ACC112 (cell line): ENCODE measurements at regions not wholly inside any gene's neighbourhood (a gene's known extent, or its start where the extent isn't known, plus 50 kb on each side); places are given as distances from the start of the nearest gene placed in this dataset.

ENCODE experiments used
- H2AFZ ChIP-seq: fragments of 200-600 bp; sonication (generic); one replicate; pipeline ENCODE4 v1.6.0; 2017; ENCODE audit warnings: antibody characterized with exemption, low read length; ENCODE audit not compliant: unreplicated experiment
- H3K27ac ChIP-seq: fragments of 200-600 bp; sonication (generic); 2 replicates; pipeline ENCODE4 v1.5.1; 2014; ENCODE audit warnings: low read depth, mild to moderate bottlenecking, antibody characterized with exemption, low read length, moderate library complexity
- H3K27me3 ChIP-seq: fragments of 200-600 bp; sonication (generic); 2 replicates; pipeline ENCODE4 v1.6.1; 2014; ENCODE audit warnings: mild to moderate bottlenecking, antibody characterized with exemption, low read length, moderate library complexity, mixed read lengths; ENCODE audit not compliant: insufficient read depth
- H3K36me3 ChIP-seq: fragments of 200-600 bp; sonication (generic); 2 replicates; pipeline ENCODE4 v1.6.1; 2016; ENCODE audit warnings: mild to moderate bottlenecking, antibody characterized with exemption, low read length, moderate library complexity, mixed read lengths; ENCODE audit not compliant: insufficient read depth
- H3K4me1 ChIP-seq: fragments of 200-600 bp; sonication (generic); one replicate; pipeline ENCODE4 v1.6.1; 2016; ENCODE audit warnings: low read length, mixed read lengths; ENCODE audit not compliant: insufficient read depth, unreplicated experiment, control insufficient read depth
- H3K4me3 ChIP-seq: fragments of 200-600 bp; sonication (generic); 2 replicates; pipeline ENCODE4 v1.5.1; 2014; ENCODE audit warnings: mild to moderate bottlenecking, low read depth, low read length
- H3K79me2 ChIP-seq: fragments of 200-600 bp; sonication (generic); one replicate; pipeline ENCODE4 v1.6.0; 2016; ENCODE audit warnings: low read length; ENCODE audit not compliant: control insufficient read depth, unreplicated experiment, insufficient read depth

DNA sequence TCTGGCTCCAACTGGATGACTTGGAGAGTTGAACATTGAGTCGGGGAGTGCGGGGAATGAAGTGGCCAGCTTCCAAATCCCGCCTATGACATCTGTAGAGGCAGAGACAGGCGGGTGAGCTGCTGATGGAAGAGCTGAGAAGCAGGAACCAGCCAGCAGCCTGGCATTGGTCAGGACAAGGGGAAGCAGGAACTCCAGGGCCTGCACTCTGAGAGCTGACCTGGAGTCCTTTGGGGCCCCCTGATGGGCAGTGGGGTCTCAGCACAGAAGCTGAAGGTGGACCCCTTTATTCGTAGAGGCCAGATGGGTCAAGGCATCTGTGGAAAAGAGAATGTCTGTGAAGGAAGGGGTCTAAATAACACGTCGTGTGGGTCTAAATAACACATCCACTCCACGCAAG lies 57.0 kb downstream of the SEC61G start:
- Histone ChIP-seq H3K27me3 (peaks cover 32% of the 10 kb centered on the region), H2AFZ (no peak overlapping the region), H3K36me3 (no peaks in the 10 kb centered on the region), H3K4me3 (no peak overlapping the region), H3K79me2 (no peaks in the 10 kb centered on the region), H3K4me1 (no peaks in the 10 kb centered on the region), H3K27ac (no peak overlapping the region)

DNA sequence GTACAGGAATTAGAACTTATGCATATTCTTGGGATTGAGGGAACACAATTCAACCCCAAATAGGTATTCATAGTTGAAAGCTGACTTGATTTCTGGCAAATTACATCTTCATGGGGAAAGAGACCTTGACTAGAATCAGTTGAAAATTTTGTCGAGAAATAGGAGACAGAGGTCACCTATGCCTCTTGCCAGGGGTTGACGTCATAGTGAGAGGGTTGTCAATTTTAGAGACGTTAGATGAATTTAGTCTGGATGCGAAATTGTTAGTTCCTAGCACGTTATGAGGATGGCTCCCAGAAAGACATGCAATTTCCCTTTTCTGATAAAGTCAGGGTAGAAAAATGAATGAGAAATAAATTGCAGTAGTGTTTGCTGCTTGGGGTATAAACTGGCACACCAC lies 59.3 kb downstream of the SEC61G start:
- H3K36me3 ChIP-seq: no peaks in the 10 kb centered on the region
- no peaks in the 10 kb centered on the region for H3K4me1 ChIP-seq
- H3K4me3 ChIP-seq: no peak overlapping the region
- H3K79me2 ChIP-seq: no peaks in the 10 kb centered on the region
- H3K27me3 ChIP-seq: peaks cover 32% of the 10 kb centered on the region
- no peak overlapping the region for H2AFZ ChIP-seq
- no peak overlapping the region for H3K27ac ChIP-seq

DNA sequence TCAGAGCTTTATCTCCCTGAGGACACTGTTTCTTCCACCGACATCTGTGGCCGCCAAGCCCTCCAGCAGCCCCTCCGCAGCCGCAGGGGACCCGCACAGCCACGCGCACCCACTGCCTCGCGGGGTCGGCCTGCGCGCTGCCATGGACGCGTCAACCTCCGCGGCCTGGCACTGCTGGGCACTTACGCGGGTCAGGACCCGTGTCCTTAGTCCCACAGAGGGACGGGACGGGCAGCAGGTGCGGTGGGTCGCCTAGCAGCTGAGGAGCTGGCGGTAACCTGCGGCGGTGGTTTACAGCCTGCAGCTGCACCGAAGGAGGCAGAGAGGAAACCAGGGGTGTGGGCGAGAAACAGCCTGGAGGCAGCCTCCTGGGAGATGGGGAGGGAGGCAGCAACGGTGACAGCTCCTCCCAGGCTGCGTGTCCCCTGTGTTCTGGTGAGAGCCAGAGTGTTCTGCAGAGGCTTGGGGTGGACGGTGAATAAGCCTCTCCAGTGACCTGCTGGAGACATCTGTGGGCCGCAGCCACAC lies 61.3 kb downstream of the SEC61G start:
- Histone ChIP-seq H3K4me1 (no peaks in the 10 kb centered on the region), H3K27me3 (peaks cover 27% of the 10 kb centered on the region), H2AFZ (no peak overlapping the region), H3K79me2 (no peaks in the 10 kb centered on the region), H3K27ac (no peak overlapping the region), H3K36me3 (no peaks in the 10 kb centered on the region), H3K4me3 (no peak overlapping the region)

DNA sequence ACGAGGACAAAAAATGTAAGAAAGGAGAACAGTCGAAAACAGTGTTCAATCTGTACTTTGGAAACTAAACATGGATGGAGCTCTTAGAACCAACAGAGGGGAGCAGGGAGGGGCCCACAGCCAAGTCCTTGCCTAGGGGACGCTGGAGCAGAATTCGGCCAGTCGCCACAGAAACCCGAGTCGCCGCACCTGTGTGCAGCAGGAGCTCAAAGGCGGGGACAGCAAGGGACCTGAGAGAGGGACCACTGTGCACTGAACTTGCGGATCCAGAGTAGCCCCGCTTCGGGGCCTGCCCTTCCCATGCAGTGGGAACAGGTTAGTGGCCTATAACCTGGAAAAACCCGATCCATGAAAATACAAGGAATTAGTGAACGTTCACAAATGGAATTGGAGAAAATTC lies 68.1 kb downstream of the SEC61G start:
- H2AFZ ChIP-seq: no peak overlapping the region
- H3K79me2 ChIP-seq: no peaks in the 10 kb centered on the region
- H3K4me3 ChIP-seq: no peak overlapping the region
- no peaks in the 10 kb centered on the region for H3K36me3 ChIP-seq
- H3K27me3 ChIP-seq: peaks cover 32% of the 10 kb centered on the region
- no peaks in the 10 kb centered on the region for H3K4me1 ChIP-seq
- no peak overlapping the region for H3K27ac ChIP-seq

DNA sequence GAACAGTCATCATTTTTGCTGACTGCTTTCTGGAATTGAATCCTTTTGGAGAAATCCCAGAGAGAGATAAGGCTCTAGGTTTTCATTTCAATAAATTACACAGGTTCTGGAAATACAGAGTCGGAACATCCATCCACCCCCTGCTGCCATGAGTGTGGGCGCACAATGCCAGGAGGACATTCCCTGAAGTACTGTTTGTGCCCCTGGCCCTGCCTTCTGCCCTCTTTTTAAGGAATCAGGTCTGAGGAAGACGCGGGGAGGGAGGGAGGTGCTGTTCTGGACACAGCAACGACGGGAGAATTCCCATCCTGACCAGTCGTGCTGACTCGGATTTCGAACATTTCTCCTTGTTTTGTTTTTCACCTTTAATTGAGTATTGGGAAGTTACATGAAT lies 69.0 kb downstream of the SEC61G start:
- Histone ChIP-seq H3K27me3 (peaks cover 32% of the 10 kb centered on the region), H3K36me3 (no peaks in the 10 kb centered on the region), H3K4me3 (no peak overlapping the region), H3K27ac (no peak overlapping the region), H2AFZ (no peak overlapping the region), H3K4me1 (no peaks in the 10 kb centered on the region), H3K79me2 (no peaks in the 10 kb centered on the region)

DNA sequence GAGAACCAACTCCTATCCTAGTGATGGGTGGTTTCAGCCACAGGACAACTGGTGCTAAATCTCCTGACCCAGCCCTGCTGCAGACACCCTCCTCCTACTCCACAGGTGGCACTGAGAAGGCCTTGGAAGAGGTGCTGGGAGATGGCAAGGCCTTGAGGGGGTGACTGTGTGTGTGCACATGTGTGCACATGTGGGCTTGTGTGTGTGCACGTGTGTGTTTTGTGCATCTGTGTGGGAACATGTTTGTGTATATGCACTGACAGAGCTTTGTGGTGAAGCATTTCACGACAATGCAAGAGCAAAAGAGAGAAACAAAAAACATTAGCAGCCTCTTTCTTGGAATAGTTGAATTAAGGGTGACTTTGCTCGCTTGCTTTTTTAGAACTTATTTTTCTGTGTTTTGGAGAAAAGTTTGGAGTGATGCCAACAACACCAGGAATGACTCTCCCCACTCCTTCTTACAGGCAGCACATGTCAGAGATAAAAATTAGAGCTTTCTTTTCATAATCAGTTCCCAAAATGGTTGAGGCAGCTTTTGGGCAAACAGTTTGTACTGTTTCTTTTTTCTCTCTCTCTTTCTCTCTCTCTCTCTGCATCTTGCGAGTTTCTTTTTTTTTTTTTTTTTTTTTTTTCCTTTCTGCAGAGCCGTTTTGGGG lies 69.5 kb downstream of the SEC61G start:
- H3K27ac ChIP-seq: no peak overlapping the region
- no peaks in the 10 kb centered on the region for H3K36me3 ChIP-seq
- H3K79me2 ChIP-seq: no peaks in the 10 kb centered on the region
- H3K27me3 ChIP-seq: peaks cover 36% of the 10 kb centered on the region
- H3K4me1 ChIP-seq: no peaks in the 10 kb centered on the region
- no peak overlapping the region for H3K4me3 ChIP-seq
- no peak overlapping the region for H2AFZ ChIP-seq

DNA sequence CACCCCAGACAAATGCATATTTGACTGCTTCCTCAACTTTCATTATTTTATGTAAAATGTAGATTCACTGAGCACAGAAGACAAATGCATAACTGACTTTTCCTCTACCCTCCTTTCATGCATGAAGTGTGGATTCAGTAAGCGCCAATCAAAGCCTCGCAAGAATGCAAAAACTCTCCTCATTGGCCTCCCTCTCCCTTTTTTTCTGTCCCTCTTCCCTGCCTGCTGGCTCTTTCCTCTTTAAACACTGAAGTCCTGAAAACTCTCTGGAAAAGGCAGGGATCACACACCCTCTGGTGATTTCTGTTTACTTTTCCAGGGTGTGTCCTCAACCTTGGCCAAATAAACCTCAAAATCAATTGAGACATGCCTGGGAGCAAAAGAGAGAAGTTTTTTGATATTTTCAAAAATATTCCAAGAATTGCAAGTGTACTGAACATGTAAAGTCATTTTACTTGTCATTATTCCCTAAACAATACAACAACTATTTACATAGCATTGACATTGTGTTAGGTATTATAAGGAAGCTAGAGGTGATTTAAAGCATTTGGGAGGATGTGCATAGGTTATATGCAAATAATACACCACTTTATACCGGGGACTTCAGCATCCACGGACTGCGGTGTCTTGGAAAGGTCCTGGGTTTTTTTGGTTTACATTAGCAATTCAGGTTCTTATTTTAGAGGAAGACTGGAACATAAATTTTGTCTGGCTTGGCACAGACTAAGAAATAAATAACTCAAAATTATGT lies 71.4 kb downstream of the SEC61G start:
- Histone ChIP-seq H3K4me3 (no peak overlapping the region), H3K36me3 (no peaks in the 10 kb centered on the region), H2AFZ (no peak overlapping the region), H3K79me2 (no peaks in the 10 kb centered on the region), H3K4me1 (no peaks in the 10 kb centered on the region), H3K27ac (no peak overlapping the region), H3K27me3 (peaks cover 34% of the 10 kb centered on the region)

DNA sequence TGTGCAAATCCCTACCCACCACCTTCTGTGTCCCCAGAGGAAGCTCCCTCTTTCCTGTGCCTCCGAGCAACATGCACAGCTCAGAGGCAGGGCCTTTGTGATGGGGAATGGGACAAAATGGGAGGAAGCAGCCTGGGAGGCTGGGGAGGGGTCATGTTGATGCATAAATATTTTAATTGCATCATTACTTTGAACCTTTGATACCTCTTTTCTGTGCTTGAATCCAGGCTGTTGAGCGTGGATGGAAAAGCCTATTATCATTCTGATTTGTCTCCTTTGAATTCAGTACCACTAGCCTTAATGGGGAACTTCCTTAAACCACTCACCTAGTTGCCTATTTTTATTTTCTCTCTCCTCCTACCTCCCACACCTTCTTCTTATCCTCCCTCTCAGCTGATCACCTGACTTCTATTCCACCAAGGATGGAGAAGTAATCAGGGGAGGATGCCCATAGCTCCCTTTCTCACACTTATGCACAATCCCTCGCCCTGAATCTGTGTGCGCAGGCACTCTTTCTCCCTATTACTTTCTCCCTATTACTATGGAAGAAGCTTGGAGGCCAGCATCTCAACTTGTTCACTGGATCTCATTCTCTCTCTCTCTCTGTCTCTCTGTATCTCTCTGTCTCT lies 78.5 kb downstream of the SEC61G start:
- no peaks in the 10 kb centered on the region for H3K36me3 ChIP-seq
- H3K27me3 ChIP-seq: peaks cover 17% of the 10 kb centered on the region
- H3K27ac ChIP-seq: no peak overlapping the region
- no peak overlapping the region for H2AFZ ChIP-seq
- H3K4me1 ChIP-seq: no peaks in the 10 kb centered on the region
- no peaks in the 10 kb centered on the region for H3K79me2 ChIP-seq
- H3K4me3 ChIP-seq: no peak overlapping the region

DNA sequence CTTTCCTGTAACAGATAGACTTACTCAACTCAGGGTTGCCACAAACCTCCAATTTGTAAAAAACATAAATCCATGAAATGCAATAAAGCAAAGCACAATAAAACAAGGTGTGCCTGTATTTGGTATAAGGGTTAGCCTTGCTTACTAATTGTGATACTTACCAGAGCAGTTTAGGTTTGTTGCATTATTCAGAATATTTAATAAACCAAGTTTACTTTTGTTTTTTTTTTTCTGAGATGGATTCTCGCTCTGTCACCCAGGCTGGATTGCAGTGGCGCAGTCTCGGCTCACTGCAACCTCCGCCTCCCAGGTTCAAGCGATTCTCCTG lies 79.6 kb downstream of the SEC61G start:
- Histone ChIP-seq H3K4me3 (no peak overlapping the region), H3K36me3 (no peaks in the 10 kb centered on the region), H3K4me1 (no peaks in the 10 kb centered on the region), H3K27ac (no peak overlapping the region), H3K27me3 (peaks cover 19% of the 10 kb centered on the region), H3K79me2 (no peaks in the 10 kb centered on the region), H2AFZ (no peak overlapping the region)

DNA sequence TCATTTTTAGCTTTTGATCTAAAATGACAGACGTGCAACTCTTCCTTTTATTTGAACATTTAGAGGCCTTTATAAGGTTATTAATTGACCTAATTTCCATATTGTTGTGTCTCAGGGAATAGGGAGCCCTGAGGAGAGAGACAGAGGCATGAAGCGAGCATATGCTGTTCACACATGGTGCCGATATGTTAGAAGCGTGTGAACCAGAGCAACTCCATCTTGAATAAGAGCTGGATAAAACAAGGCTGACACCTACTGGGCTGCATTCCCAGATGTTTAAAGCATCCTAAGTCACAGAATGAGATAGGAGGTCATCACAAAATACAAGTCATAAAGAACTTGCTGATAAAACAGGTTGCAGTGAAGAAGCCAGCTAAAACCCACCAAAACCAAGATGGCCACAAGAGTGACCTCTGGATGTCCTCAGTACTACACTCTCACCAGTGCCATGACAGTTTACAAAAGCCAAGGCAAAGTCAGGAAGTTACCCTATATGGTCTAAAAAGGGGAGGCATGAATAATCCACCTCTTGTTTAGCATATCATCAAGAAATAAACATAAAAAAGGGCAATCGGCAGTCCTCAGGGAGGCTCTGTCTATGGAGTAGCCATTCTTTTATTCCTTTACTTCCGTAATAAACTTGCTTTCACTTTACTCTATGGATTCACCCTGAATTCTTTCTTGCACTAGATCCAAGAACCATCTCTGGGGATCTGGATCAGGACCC lies 80.1 kb downstream of the SEC61G start:
- H3K36me3 ChIP-seq: no peaks in the 10 kb centered on the region
- no peak overlapping the region for H3K4me3 ChIP-seq
- H3K27me3 ChIP-seq: peaks cover 19% of the 10 kb centered on the region
- H2AFZ ChIP-seq: no peak overlapping the region
- H3K79me2 ChIP-seq: no peaks in the 10 kb centered on the region
- no peak overlapping the region for H3K27ac ChIP-seq
- no peaks in the 10 kb centered on the region for H3K4me1 ChIP-seq
